Left ventricle myocardium superior (tissue), 1 donor: ENCODE measurements at regions not wholly inside any gene's neighbourhood (a gene's known extent, or its start where the extent isn't known, plus 50 kb on each side); places are given as distances from the start of the nearest gene placed in this dataset.
"Not testable (repeated sequence)": the region's sequence is repeated elsewhere in the genome, so short reads cannot be mapped to it uniquely, and the experiment has no call there.

Experiments
- ATAC-seq: fragments of 200-7000 bp; cut with Tn5 transposase; one replicate; pipeline ENCODE4 v1.9.1; 2020; ENCODE audit warnings: mild to moderate bottlenecking, moderate library complexity
- DNase-seq: peaks from one replicate; pipeline ENCODE4 v3.0.0-alpha.2; 2020
- intact Hi-C: fragments of 100-400 bp; cut with micrococcal nuclease; formaldehyde crosslinking; loops from one replicate; pipeline ENCODE4 v1.11.0; 2022
- donor health status: DM: no; HTN: yes; CAD: no; lungs with severe emphysema.

DNA sequence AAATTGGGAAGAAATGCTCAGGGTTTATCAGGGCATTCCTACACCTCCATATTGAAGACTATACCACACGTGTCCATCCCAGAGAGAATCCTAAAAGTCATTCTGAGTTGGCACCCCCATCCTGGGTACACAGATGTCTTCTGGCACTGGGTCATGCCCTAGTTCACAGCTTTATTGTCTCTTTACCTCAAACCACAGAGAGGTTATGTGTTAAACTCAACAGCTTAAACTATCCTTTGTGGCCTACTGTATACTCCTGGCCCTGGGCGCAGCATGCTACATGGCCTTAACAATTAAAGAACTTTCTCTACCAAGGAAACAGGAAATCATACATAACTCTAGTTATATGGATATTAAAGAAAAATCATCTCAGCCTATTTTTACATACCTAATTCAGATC, 115.6 kb upstream of the SEM1 start:
- intact Hi-C loops: no loop called here
- no peak for ATAC-seq

GRCh38 chr7:96826089-96826488, 116.4 kb upstream of the SEM1 start:
- DNase-seq: no peak
- ATAC-seq: no peak
- intact Hi-C loops: no loop called here

More for the DNA sequence above, 115.6 kb upstream of the SEM1 start:
- no peak for DNase-seq

DNA sequence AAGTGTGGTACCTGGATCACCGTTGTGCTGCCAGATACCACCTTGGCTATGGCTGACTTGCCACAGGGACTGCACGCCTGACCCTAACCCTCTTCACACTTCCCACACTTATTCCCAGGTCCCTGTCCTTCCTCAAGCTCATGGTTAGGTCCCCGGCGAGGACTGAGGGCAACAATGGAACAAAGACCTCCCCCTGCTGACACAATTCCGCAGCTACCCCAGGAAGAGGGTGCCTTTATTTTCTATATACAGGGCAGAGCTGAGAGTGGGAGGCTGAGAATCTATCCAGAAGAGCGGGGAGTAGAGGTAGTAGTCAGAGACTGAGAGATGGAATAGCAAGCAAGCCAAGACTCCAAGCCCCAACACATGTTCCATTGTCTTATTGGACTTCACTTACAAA, 118.1 kb upstream of the SEM1 start:
- intact Hi-C loops: no loop called here
- DNase-seq: no peak

DNA sequence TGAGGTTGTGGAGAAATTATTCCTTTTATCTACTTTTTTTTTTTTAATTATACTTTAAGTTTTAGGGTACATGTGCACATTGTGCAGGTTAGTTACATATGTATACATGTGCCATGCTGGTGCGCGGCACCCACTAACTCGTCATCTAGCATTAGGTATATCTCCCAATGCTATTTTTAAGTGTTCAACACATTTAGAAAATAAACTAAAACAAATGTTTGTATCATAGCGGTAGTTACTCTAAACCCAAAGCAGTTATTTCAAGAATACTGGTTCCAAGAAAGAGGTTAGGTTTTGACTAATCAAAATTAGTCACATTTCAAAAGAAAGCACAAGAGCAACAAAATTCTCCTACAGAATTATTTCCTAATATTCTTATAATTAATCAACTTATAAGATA, 119.5 kb upstream of the SEM1 start:
- DNase-seq, ATAC-seq, intact Hi-C loops: not testable (repeated sequence)

More for the DNA sequence above, 118.1 kb upstream of the SEM1 start:
- no peak for ATAC-seq

- intact Hi-C loops: no loop called here
- no peak for DNase-seq
These were observed 121.8 kb upstream of the SEM1 start for GRCh38 chr7:96831446-96831845.

GRCh38 chr7:96832092-96832662, 122.5 kb upstream of the SEM1 start:
- no peak for ATAC-seq
- intact Hi-C loops: no loop called here
- no peak for DNase-seq

More at GRCh38 chr7:96831446-96831845, 121.8 kb upstream of the SEM1 start:
- ATAC-seq: no peak

DNA sequence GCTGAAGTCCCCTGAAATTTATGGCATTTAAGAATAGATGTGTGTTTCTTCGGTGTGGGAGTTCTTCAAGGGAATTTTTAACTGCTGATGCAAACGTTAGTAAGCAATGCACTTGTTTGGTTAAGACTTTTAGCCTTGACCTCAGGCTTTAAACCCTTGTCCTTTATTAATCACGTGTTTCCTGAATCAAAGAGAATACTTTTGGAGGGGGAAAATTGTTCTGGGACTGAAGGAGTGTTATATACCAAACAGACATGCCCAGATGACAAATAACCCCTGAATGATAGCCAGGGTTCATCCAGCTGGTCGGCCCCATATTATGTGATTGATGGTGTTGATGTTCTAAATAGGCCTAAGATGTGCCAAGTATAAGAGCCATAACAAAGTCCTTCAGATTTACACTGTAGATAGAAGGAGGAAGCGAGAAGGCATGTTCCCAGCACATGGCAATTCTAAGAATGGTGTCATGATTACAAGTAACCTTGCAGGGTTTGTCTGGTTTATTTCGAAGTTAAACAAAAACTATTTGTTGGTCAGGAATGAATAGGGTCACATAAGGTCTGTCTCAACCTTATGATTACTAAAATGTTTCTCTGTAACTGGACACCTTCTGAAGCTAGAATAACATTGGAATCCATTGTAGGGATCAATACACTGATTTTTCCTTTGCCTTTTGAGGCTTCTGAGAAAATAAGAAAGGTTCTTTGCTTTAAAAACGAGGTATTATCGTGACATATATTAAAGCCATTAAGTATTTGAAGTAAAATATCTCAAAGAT, 124.2 kb upstream of the SEM1 start:
- intact Hi-C loops: no loop called here
- no peak for ATAC-seq

DNA sequence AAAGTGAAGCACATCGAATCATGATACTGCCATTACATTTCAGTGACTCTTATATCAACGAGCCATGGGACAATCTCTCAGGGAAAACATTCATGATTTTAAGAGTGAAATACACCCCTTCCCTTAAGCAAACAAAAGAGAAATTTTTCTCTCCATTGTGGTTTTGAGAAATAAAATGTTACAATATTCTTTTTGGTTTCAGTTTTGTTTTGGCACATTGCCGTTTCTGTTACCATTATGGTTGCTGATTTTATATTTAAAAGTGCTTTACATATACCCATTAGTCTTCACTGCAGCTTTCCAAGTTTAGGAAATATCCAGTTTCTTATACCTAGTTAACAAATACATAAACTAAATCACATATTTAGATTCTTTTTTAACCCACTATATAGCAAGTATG, 126.8 kb upstream of the SEM1 start:
- DNase-seq: no peak
- intact Hi-C loops: no loop called here
- ATAC-seq: no peak

More for the DNA sequence above, 124.2 kb upstream of the SEM1 start:
- DNase-seq: no peak

DNA sequence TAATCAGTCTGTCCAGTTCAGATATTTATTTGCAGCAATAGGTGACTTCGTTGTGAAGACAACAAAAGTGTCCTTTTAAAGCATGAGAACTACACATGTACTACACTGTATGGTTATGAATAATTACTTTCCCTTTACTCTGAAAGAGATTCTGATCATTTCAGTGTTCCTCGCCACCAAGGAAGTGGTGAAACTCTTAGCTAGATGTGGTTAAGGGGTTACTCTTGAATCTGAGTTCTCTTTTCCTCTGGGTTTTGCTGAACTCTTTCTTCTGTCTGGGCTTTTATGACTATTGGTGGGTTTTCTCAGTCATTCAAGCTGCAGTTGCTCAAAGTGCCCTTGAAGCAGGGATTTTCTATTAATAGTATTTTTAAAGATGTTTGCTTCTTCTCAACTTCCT, 127.9 kb upstream of the SEM1 start:
- intact Hi-C loops: no loop called here
- no peak for DNase-seq
- ATAC-seq: no peak

- ATAC-seq: no peak
- intact Hi-C loops: no loop called here
- DNase-seq: no peak
These were observed 128.8 kb upstream of the SEM1 start for GRCh38 chr7:96838481-96838880.

GRCh38 chr7:96855139-96855538, 145.5 kb upstream of the SEM1 start:
- no peak for DNase-seq
- intact Hi-C loops: no loop called here
- ATAC-seq: no peak

- DNase-seq (no peak), ATAC-seq (no peak)
- intact Hi-C loops: no loop called here
These were observed 146.0 kb upstream of the SEM1 start for GRCh38 chr7:96855691-96856090.

DNA sequence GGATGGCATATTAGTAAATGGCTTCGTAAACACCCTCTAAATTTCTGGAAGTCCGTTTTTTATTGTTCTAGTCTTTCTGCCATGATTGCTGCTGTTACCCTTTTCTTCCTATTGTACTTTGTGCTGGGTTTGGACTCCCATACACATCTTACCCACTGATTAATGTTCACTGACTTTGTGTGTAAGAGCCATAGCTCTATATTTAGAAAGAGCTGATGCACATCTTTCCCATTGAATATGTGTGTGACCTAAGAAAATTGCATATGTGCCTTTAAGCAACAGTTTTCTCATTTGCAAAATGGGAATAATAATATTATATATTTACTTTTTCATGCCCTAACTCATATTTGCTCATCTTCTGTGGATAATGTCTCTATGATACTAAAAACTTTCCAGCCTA, 135.8 kb upstream of the DLX6 start:
- DNase-seq (no peak), ATAC-seq (no peak)
- intact Hi-C loops: no loop called here

GRCh38 chr7:96870185-96870584, 135.2 kb upstream of the DLX6 start:
- DNase-seq (no peak), ATAC-seq (no peak)
- intact Hi-C loops: no loop called here

DNA sequence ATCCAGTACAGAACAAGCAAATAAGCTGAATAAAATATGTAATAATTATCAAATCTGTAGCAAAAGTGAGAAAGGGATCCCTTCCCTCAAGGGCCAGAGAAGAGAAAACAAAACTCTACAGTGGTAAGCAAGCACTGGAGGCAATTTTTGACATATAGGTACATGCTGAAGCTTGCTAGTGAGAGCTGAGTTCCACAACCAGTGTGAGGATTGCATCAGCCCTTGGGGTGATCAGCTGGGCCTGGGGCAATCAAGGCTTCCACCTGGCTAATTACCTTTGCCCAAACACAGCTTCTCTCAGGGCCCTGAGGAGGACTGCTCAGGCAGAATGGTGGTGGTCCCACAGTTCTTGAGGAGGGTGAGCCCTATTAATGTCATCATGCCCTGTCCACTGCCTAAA, 134.4 kb upstream of the DLX6 start:
- no peak for ATAC-seq

GRCh38 chr7:96887426-96887825, 117.9 kb upstream of the DLX6 start:
- intact Hi-C loops: no loop called here
- DNase-seq: no peak
- ATAC-seq: no peak

More for the DNA sequence above, 134.4 kb upstream of the DLX6 start:
- intact Hi-C loops: no loop called here
- DNase-seq: no peak

DNA sequence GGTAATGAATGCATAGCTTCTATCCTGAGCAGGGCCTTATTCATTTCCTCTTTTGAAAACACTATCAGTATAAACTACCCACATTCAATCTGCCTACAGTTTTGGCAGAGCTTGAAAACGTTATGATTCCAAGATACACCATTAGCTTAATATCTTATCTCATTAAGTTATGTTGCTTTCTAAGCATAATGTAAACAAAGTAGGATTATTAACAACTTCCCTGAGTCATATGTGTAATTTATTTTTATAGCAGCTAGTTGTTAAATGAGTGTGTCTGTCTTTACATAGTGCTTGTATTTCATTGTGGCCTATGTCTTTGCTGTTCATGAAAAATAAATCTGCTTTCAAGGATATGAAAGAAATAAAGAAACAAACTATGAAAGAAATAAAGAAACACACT, 106.2 kb upstream of the DLX6 start:
- ATAC-seq: no peak
- no peak for DNase-seq

DNA sequence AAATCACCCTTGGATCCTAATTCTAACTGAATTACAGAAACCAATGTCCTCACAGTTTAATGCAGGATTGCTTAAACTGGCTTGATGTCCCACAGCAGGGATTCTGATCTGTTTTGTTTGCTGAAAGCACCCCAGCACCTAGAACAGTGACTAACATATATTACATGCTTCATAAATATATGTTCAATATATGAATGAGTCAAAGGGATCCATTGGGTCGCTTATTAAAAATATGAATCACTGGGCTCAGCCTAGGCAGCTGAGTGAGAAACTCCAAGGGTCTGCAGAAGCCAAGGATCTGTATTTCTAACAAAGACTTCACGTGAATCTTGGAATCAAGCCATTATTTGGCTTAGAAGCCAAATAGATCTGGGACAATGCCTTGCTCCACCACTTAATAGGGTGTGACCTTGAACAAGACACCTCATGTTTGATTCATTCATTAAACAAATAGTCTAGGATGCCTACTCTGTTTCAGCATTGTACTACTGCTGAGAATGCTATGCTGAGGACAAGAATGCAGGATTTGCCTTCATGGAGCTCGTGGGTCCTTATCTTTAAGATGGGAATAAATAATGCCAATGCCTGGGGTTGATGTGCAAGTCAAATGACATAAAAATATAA, 103.4 kb upstream of the DLX6 start:
- DNase-seq (no peak), ATAC-seq (no peak)
- intact Hi-C loops: no loop called here

More for the DNA sequence above, 106.2 kb upstream of the DLX6 start:
- intact Hi-C loops: no loop called here

GRCh38 chr7:96903906-96904305, 101.4 kb upstream of the DLX6 start:
- no peak for DNase-seq
- ATAC-seq: no peak
- intact Hi-C loops: no loop called here

DNA sequence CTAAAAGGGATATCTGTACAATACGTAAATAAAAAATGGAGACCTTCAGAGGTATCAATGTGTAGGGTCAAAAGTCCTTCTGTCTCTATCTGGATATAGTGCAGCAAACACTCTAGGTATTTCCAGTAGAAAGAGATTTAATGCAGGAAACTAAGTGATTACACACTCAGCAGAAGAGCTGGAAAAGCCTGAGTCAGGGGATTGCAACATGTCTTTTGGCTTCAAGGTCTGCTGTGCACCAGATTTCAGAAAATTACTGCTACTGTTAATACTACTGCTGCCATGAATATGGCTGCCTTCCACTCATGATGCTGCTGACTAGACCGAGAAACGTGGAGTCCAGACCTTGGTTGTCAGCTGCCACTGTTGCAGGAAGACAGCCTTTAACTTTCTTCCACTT, 94.9 kb upstream of the DLX6 start:
- no peak for ATAC-seq
- DNase-seq: no peak
- intact Hi-C loops: no loop called here

- ATAC-seq (no peak), DNase-seq (no peak)
- intact Hi-C loops: no loop called here
These were observed 90.3 kb upstream of the DLX6 start for GRCh38 chr7:96915029-96915428.
